Kidney epithelial cell (primary cell): ENCODE measurements at regions not wholly inside any gene's neighbourhood (a gene's known extent, or its start where the extent isn't known, plus 50 kb on each side); places are given as distances from the start of the nearest gene placed in this dataset.

Experiments used
- DNase-seq: peaks from one replicate; pipeline ENCODE4 v3.0.0-alpha.2; 2010; ENCODE audit warnings: low read depth
- H3K27me3 ChIP-seq: 2 replicates; pipeline ENCODE4 v1.6.0; 2011; ENCODE audit warnings: low read length; ENCODE audit not compliant: control insufficient read depth, insufficient read depth
- H3K36me3 ChIP-seq: 2 replicates; pipeline ENCODE4 v1.5.1; 2011; ENCODE audit warnings: low read length; ENCODE audit not compliant: control insufficient read depth, insufficient read depth
- H3K4me3 ChIP-seq: 2 replicates; pipeline ENCODE4 v1.5.1; 2011; ENCODE audit warnings: low read depth, mild to moderate bottlenecking, control low read depth, low read length
- CTCF ChIP-seq: IDR thresholded peaks from 2 replicates; pipeline ENCODE4 v1.5.1; 2011; ENCODE audit warnings: mild to moderate bottlenecking, moderate library complexity, low read length, control low read depth, inconsistent platforms; ENCODE audit not compliant: insufficient read depth, poor library complexity, severe bottlenecking

- DNase-seq, result no peak
- TF ChIP-seq CTCF, result no peak
- Histone ChIP-seq H3K4me3 (no peak overlapping the region), H3K36me3 (no peaks in the 10 kb centered on the region), H3K27me3 (no peaks in the 10 kb centered on the region)
These were observed 611.9 kb upstream of the CDH11 start for GRCh38 chr16:65733721-65734120.

GRCh38 chr16:65731833-65732232, 610.0 kb upstream of the CDH11 start:
- no peak for TF ChIP-seq CTCF
- no peaks in the 10 kb centered on the region for H3K36me3 ChIP-seq
- no peaks in the 10 kb centered on the region for H3K27me3 ChIP-seq
- no peak for DNase-seq
- H3K4me3 ChIP-seq, result no peak overlapping the region

GRCh38 chr16:65728652-65729051, 606.8 kb upstream of the CDH11 start:
- no peak for DNase-seq
- TF ChIP-seq CTCF, result no peak
- H3K27me3 ChIP-seq, result no peaks in the 10 kb centered on the region
- no peak overlapping the region for H3K4me3 ChIP-seq
- no peaks in the 10 kb centered on the region for H3K36me3 ChIP-seq

- Histone ChIP-seq H3K27me3 (no peaks in the 10 kb centered on the region), H3K36me3 (no peaks in the 10 kb centered on the region), H3K4me3 (no peak overlapping the region)
- no peak for TF ChIP-seq CTCF
- no peak for DNase-seq
These were observed 606.3 kb upstream of the CDH11 start for GRCh38 chr16:65728167-65728566.

GRCh38 chr16:65727534-65728137, 605.8 kb upstream of the CDH11 start:
- Histone ChIP-seq H3K4me3 (no peak overlapping the region), H3K27me3 (no peaks in the 10 kb centered on the region), H3K36me3 (no peaks in the 10 kb centered on the region)
- no peak for TF ChIP-seq CTCF
- no peak for DNase-seq

GRCh38 chr16:65725156-65725845, 603.4 kb upstream of the CDH11 start:
- H3K27me3 ChIP-seq, result no peaks in the 10 kb centered on the region
- no peak for DNase-seq
- TF ChIP-seq CTCF, result no peak
- no peaks in the 10 kb centered on the region for H3K36me3 ChIP-seq
- H3K4me3 ChIP-seq, result no peak overlapping the region
